OCI-LY3 (cell line): ENCODE measurements at regions not wholly inside any gene's neighbourhood (a gene's known extent, or its start where the extent isn't known, plus 50 kb on each side); places are given as distances from the start of the nearest gene placed in this dataset.
A peak's percentile ranks its signal among the peaks of the same experiment; 100 is the strongest.

Source experiments
- H2AFZ ChIP-seq: fragments of 200-600, 300-600 bp; shearing (Covaris generic); 2 replicates; pipeline ENCODE4 v1.6.0; 2014; ENCODE audit warnings: antibody characterized with exemption, low read depth, low read length
- H3K27ac ChIP-seq: fragments of 200-600, 300-600 bp; sonication (generic); 2 replicates; pipeline ENCODE4 v1.5.1; 2014; ENCODE audit warnings: mild to moderate bottlenecking, low read length, moderate library complexity, mixed read lengths
- H3K27me3 ChIP-seq: fragments of 200-600, 300-600 bp; sonication (generic); 2 replicates; pipeline ENCODE4 v1.6.1; 2014; ENCODE audit warnings: low read depth, low read length, mixed read lengths
- H3K36me3 ChIP-seq: fragments of 200-600, 300-600 bp; sonication (generic); replicated peaks from 2 replicates; pipeline ENCODE3; 2014; ENCODE audit warnings: low read depth, low read length, mixed read lengths
- H3K4me1 ChIP-seq: fragments of 300-600, 200-600 bp; sonication (generic); 2 replicates; pipeline ENCODE4 v1.6.1; 2014; ENCODE audit warnings: low read length, mixed read lengths
- H3K4me2 ChIP-seq: fragments of 200-600, 300-600 bp; sonication (generic); 2 replicates; pipeline ENCODE4 v1.6.1; 2014; ENCODE audit warnings: low read length, mixed read lengths
- H3K4me3 ChIP-seq: fragments of 300-600, 200-600 bp; sonication (generic); 2 replicates; pipeline ENCODE4 v1.5.1; 2014; ENCODE audit warnings: antibody characterized with exemption, mild to moderate bottlenecking, low read length, moderate library complexity
- H3K79me2 ChIP-seq: fragments of 300-600, 200-600 bp; shearing (Covaris generic); 2 replicates; pipeline ENCODE4 v1.6.1; 2014; ENCODE audit warnings: mild to moderate bottlenecking, low read length, mixed read lengths
- H3K9ac ChIP-seq: fragments of 300-600, 200-600 bp; shearing (Covaris generic); 2 replicates; pipeline ENCODE4 v1.6.0; 2014; ENCODE audit warnings: mild to moderate bottlenecking, low read length, moderate library complexity
- H3K9me3 ChIP-seq: fragments of 200-600, 300-600 bp; shearing (Covaris generic); 2 replicates; pipeline ENCODE4 v1.6.1; 2014; ENCODE audit warnings: low read length, mixed read lengths; ENCODE audit not compliant: insufficient read depth
- H4K20me1 ChIP-seq: fragments of 200-600, 300-600 bp; sonication (generic); 2 replicates; pipeline ENCODE4 v1.6.1; 2016; ENCODE audit warnings: low read length, mixed read lengths; ENCODE audit not compliant: insufficient read depth
- CTCF ChIP-seq: fragments of 200-600, 300-600 bp; sonication (generic); IDR thresholded peaks from 2 replicates; pipeline ENCODE4 v1.5.1; 2014; ENCODE audit warnings: antibody characterized with exemption, low read length, low read depth
- EZH2phosphoT487 ChIP-seq: fragments of 200-600 bp; shearing (Covaris generic); IDR thresholded peaks from 2 replicates; pipeline ENCODE4 v1.6.1; 2018; ENCODE audit warnings: antibody characterized with exemption, mixed run types, low read depth

- no peak overlapping the region for H2AFZ ChIP-seq
- no peaks in the 10 kb centered on the region for H4K20me1 ChIP-seq
- no peak overlapping the region for H3K27ac ChIP-seq
- no peaks in the 10 kb centered on the region for H3K9me3 ChIP-seq
- H3K4me2 ChIP-seq: no peak overlapping the region
- no peak overlapping the region for H3K4me3 ChIP-seq
- H3K79me2 ChIP-seq: no peaks in the 10 kb centered on the region
- no peak for TF ChIP-seq CTCF
- no peak for TF ChIP-seq EZH2phosphoT487
- no peaks in the 10 kb centered on the region for H3K4me1 ChIP-seq
- H3K9ac ChIP-seq: no peak overlapping the region
- H3K27me3 ChIP-seq: no peaks in the 10 kb centered on the region
- H3K36me3 ChIP-seq: no peaks in the 10 kb centered on the region
Measured at GRCh38 chr4:143095447-143095846, 89.3 kb upstream of the USP38 start.

GRCh38 chr4:143097751-143098150, 87.0 kb upstream of the USP38 start:
- Histone ChIP-seq H3K4me3 (no peak overlapping the region), H2AFZ (no peak overlapping the region), H3K9me3 (no peaks in the 10 kb centered on the region), H3K4me2 (no peak overlapping the region), H3K79me2 (no peaks in the 10 kb centered on the region), H3K36me3 (no peaks in the 10 kb centered on the region), H3K27ac (no peak overlapping the region), H3K4me1 (no peaks in the 10 kb centered on the region), H3K9ac (no peak overlapping the region), H3K27me3 (no peaks in the 10 kb centered on the region), H4K20me1 (no peaks in the 10 kb centered on the region)
- no peak for TF ChIP-seq EZH2phosphoT487
- no peak for TF ChIP-seq CTCF

GRCh38 chr4:143099693-143100092, 85.0 kb upstream of the USP38 start:
- H4K20me1 ChIP-seq: no peaks in the 10 kb centered on the region
- H3K36me3 ChIP-seq: no peaks in the 10 kb centered on the region
- H3K4me2 ChIP-seq: no peak overlapping the region
- TF ChIP-seq CTCF (no peak), EZH2phosphoT487 (no peak)
- peak overlapping the region; percentile 11; the same call in 1 of the 2 replicates for H2AFZ ChIP-seq
- no peak overlapping the region for H3K9ac ChIP-seq
- H3K27ac ChIP-seq: no peak overlapping the region
- no peak overlapping the region for H3K4me3 ChIP-seq
- H3K9me3 ChIP-seq: no peaks in the 10 kb centered on the region
- H3K79me2 ChIP-seq: no peaks in the 10 kb centered on the region
- H3K4me1 ChIP-seq: no peaks in the 10 kb centered on the region
- H3K27me3 ChIP-seq: no peaks in the 10 kb centered on the region

GRCh38 chr4:143109376-143109775, 75.3 kb upstream of the USP38 start:
- Histone ChIP-seq H4K20me1 (no peaks in the 10 kb centered on the region), H3K36me3 (no peaks in the 10 kb centered on the region), H3K79me2 (no peaks in the 10 kb centered on the region), H3K4me2 (no peak overlapping the region), H3K9ac (no peak overlapping the region), H2AFZ (no peak overlapping the region), H3K27me3 (no peaks in the 10 kb centered on the region), H3K4me1 (no peaks in the 10 kb centered on the region), H3K4me3 (no peak overlapping the region), H3K9me3 (no peaks in the 10 kb centered on the region), H3K27ac (no peak overlapping the region)
- TF ChIP-seq EZH2phosphoT487 (no peak), CTCF (no peak)
